22Rv1 (cell line): ENCODE measurements at regions not wholly inside any gene's neighbourhood (a gene's known extent, or its start where the extent isn't known, plus 50 kb on each side); places are given as distances from the start of the nearest gene placed in this dataset.

ENCODE experiments used
- CTCF ChIP-seq: fragments of 450-650 bp; IDR thresholded peaks from 2 replicates; pipeline ENCODE4 v1.5.1; 2017; ENCODE audit warnings: mild to moderate bottlenecking
- ZFX ChIP-seq: fragments of 450-650 bp; IDR thresholded peaks from 2 replicates; pipeline ENCODE4 v1.6.1; 2017; ENCODE audit warnings: antibody characterized with exemption, borderline replicate concordance

DNA sequence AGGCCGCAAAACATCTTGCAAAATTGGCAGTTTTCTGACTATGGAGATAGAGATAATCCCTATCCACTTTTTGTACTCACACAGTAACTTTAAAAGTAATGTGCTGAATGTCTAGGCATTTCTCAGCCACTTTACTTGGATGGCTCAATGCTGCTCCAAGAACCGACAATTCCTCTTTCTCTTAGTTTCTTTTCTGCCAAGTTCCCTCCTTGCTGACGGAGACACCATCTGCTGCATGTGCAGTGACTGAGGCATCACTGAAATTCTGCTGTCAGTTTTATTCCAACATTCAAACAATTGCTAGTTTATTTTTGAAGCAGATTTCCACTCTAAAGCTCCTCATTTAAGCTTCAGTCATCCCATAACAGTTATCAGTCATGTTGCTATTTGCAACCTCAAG, 116.0 kb upstream of the RBMS3 start:
- TF ChIP-seq CTCF (no peak), ZFX (no peak)
